ENCODE measurements at regions not wholly inside any gene's neighbourhood (a gene's known extent, or its start where the extent isn't known, plus 50 kb on each side); places are given as distances from the start of the nearest gene placed in this dataset.

DNA sequence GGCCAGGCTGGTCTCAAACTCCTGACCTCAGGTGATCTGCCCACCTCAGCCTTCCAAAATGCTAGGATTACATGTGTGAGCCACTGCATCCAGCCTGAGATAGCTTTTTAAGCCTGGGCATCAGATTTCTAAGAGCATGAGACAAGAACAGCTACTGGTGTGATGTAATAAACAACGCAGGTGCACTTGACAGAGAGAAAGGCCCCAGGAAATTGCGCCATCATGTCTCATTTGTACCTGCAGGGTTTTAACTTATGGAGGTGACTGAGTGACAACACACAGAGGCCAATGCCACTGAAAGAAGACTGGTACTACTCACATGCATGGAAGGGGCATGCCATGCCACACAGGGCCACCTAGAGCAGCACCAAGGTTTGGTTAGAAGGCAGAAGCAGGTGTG lies 209.4 kb downstream of the SP3 start:
- peaks cover 4 to 16% (median 9%) of the 10 kb centered on the region in 4 experiments; a peak in 5 of 7 replicates for H3K4me1 ChIP-seq (replicated peaks in 1 of 4; ENCODE audit: control insufficient read depth in 3 of 4, insufficient read depth in 4 of 4, low read length in 3 of 4)
- no peak overlapping the region; the same call in 1 of the 2 replicates for H4K8ac ChIP-seq (ENCODE audit: extremely low read depth, insufficient read depth, low read length)
- TF ChIP-seq ZNF274 (IDR thresholded peaks at IDR 0.05; ENCODE audit: borderline replicate concordance, extremely low read depth, low read length), result no peak
- no peak overlapping the region for H2BK5ac ChIP-seq (ENCODE audit: low read depth, low read length)
- no peak overlapping the region for H3K56ac ChIP-seq (replicated peaks; ENCODE audit: insufficient read length, low read depth, low read length)
- no peaks in the 10 kb centered on the region for H3K27me3 ChIP-seq (replicated peaks in 1 of 4; ENCODE audit: control insufficient read depth in 3 of 4, extremely low read depth in 1 of 4, insufficient read depth in 3 of 4, low read length in 3 of 4)
- WGBS, 2 experiments (ENCODE audit: extremely low coverage in 1 of 2, insufficient coverage in 1 of 2, insufficient read length in 1 of 2, insufficient replicate concordance in 2 of 2, low coverage in 1 of 2, low lambda C conversion rate in 2 of 2, missing lambda C conversion rate in 1 of 2), result 93% methylated on average over 2 of the region's 2 CpGs; no CpG with 5 or more reads in 1 of the 2 experiments
- H3K4ac ChIP-seq (replicated peaks; ENCODE audit: insufficient read length, low read depth, low read length), result no peak overlapping the region
- H3K4me3 ChIP-seq (ENCODE audit: extremely low read depth in 1 of 4, insufficient read depth in 2 of 4, low read depth in 3 of 4, low read length in 4 of 4), result no peak overlapping the region
- no peak for DNase-seq (ENCODE audit: low read depth in 1 of 2, low spot score in 2 of 2)
- H2BK20ac ChIP-seq (ENCODE audit: low read length), result no peak overlapping the region
- no peak overlapping the region for H4K91ac ChIP-seq (replicated peaks; ENCODE audit: insufficient read length, low read length)
- CTCF ChIA-PET (ENCODE audit: partially characterized antibody), result interaction anchor here (1.0 to 1.5 kb wide), 4 partner anchors 10 to 353 kb away, joined by 3 to 5 read pairs (median 4); no protein-coding TSS in a partner anchor
- H3K36me3 ChIP-seq (ENCODE audit: control insufficient read depth in 2 of 4, insufficient read depth in 4 of 4, low read length in 3 of 4), result no peaks in the 10 kb centered on the region
- no peak overlapping the region for H2AK5ac ChIP-seq (ENCODE audit: low read depth, low read length)
- H3K27ac ChIP-seq (ENCODE audit: low read depth, low read length), result no peak overlapping the region
- H4K20me1 ChIP-seq (replicated peaks in 1 of 2; ENCODE audit: control insufficient read depth in 1 of 2, insufficient read depth in 2 of 2, low read length in 2 of 2), result no peaks in the 10 kb centered on the region
- H3K9me3 ChIP-seq (ENCODE audit: insufficient read depth in 2 of 2, low read depth in 1 of 2, low read length in 1 of 2), result no peaks in the 10 kb centered on the region
- H3K9ac ChIP-seq (replicated peaks in 1 of 4; ENCODE audit: extremely low read depth in 1 of 4, low read depth in 3 of 4, low read length in 3 of 4), result no peak overlapping the region
- POLR2A ChIA-PET (ENCODE audit: partially characterized antibody), result no interaction called here
- no peak overlapping the region for H3K23ac ChIP-seq (ENCODE audit: insufficient read length)
- H2BK12ac ChIP-seq (ENCODE audit: low read depth, low read length), result no peak overlapping the region
- H3K14ac ChIP-seq (ENCODE audit: insufficient read length), result no peak overlapping the region
- H3K18ac ChIP-seq (ENCODE audit: extremely low read depth, low read length), result no peak overlapping the region
- no peak overlapping the region for H3K4me2 ChIP-seq (ENCODE audit: insufficient read depth in 1 of 2, low read depth in 2 of 2, low read length in 2 of 2)
- H3K79me1 ChIP-seq (ENCODE audit: low read depth, low read length), result no peaks in the 10 kb centered on the region
- no peak overlapping the region for H2BK15ac ChIP-seq (ENCODE audit: low read length)
- no peak overlapping the region for H4K5ac ChIP-seq (ENCODE audit: insufficient read length, low read depth, low read length)
- no peak overlapping the region for H2AFZ ChIP-seq (ENCODE audit: low read length)
- FAIRE-seq, result no peak
- H2BK120ac ChIP-seq (replicated peaks; ENCODE audit: low read depth, low read length), result peak overlapping the region; percentile 27
- H3K79me2 ChIP-seq (ENCODE audit: control insufficient read depth in 1 of 2, insufficient read depth in 2 of 2, low read length in 2 of 2), result no peaks in the 10 kb centered on the region
- H3K23me2 ChIP-seq (ENCODE audit: low read depth, low read length), result no peaks in the 10 kb centered on the region
